HG02623 (cell line): ENCODE measurements at regions not wholly inside any gene's neighbourhood (a gene's known extent, or its start where the extent isn't known, plus 50 kb on each side); places are given as distances from the start of the nearest gene placed in this dataset.
"Not testable (repeated sequence)": the region's sequence is repeated elsewhere in the genome, so short reads cannot be mapped to it uniquely, and the experiment has no call there.

Source experiments
- ATAC-seq: cut with Tn5 transposase; IDR thresholded peaks from one replicate; pipeline ENCODE4 v1.9.1; 2021; ENCODE audit warnings: moderate library complexity; ENCODE audit not compliant: unreplicated experiment

- ATAC-seq: not testable (repeated sequence)
Observed at GRCh38 chrY:3491423-3491822, 87.4 kb upstream of the TGIF2LY start.

DNA sequence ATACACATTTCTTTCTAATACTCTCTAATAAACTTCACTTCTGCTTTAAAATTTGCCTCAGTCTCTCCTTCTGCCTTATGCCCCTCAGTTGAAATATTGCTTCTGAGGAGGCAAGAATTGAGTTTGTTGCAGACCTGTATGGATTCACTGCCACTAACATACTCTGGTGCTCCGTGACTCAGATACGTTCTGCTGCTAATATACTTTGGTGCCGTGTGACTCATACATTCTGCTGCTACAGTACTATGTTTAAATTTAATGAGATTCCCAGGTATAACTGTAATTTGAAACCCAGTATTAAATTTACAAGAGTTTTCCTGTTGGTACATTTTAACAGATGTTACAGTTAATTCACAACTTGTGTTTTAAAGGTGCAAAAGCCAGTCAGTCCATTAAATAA is 84.3 kb upstream of the TGIF2LY start:
- not testable (repeated sequence) for ATAC-seq

GRCh38 chrY:3527040-3527439 is 51.8 kb upstream of the TGIF2LY start:
- ATAC-seq: peak; percentile 99
